K562 (cell line): ENCODE measurements at regions not wholly inside any gene's neighbourhood (a gene's known extent, or its start where the extent isn't known, plus 50 kb on each side); places are given as distances from the start of the nearest gene placed in this dataset.

Source experiments
- ATAC-seq: fragments of 200-7000 bp; cut with Tn5 transposase; 3 replicates; pipeline ENCODE4 v1.9.1; 2020; ENCODE audit warnings: moderate library complexity
- BruUV-seq: library from RNA; stranded (reverse); fragments of 400-500 nt; replicated peaks from 2 replicates; lab custom pipeline; 2021; lab: Mats Ljungman, UMichigan
- CTCF ChIA-PET: fragments of 300-600 bp; formaldehyde crosslinking; extraction: SDS; loops from one replicate; lab custom pipeline; 2021; ENCODE audit warnings: low intra/inter-chr PET ratio; lab: Yijun Ruan, JAX
- POLR2A ChIA-PET: fragments of 300-600, 350-650 bp; sonication (Branson Sonifier 250); formaldehyde crosslinking; extraction: SDS; loops from one replicate; lab custom pipeline; 2021; ENCODE audit warnings: antibody characterized with exemption, inconsistent platforms; lab: Yijun Ruan, JAX
- DNase-seq, 4 experiments: peaks; one replicate each; pipeline versions ENCODE4 v3.0.0 to v3.0.0-alpha.2; 2011 to 2018; ENCODE audit warnings: low spot score in 3 of 4, mixed read lengths in 3 of 4; ENCODE audit errors: extremely low read depth in 1 of 4
- FAIRE-seq: peaks from 2 replicates; lab custom pipeline; 2011; peaks lifted over from hg19 to GRCh38; lab: Jason Lieb, UNC
- H2AFZ ChIP-seq: 2 replicates; pipeline ENCODE4 v1.6.0; 2011; ENCODE audit warnings: low read depth, low read length, control low read depth, inconsistent platforms
- H3K27ac ChIP-seq: fragments of 200-600 bp; 3 replicates; pipeline ENCODE4 v1.8.0; 2011; ENCODE audit warnings: low read depth, mild to moderate bottlenecking, control low read depth, inconsistent platforms, low read length, moderate library complexity, mixed read lengths; ENCODE audit errors: extremely low read depth
- H3K27me3 ChIP-seq, 2 experiments: fragments of 300-600 bp in 1 of 2; 2 replicates in 1 of 2; 3 replicates in 1 of 2; pipeline versions ENCODE4 v1.6.0 to v1.8.0; 2011; ENCODE audit warnings: inconsistent platforms in 2 of 2, low read length in 2 of 2, mild to moderate bottlenecking in 1 of 2, mixed read lengths in 1 of 2, moderate library complexity in 1 of 2; ENCODE audit not compliant: control insufficient read depth in 2 of 2, insufficient read depth in 2 of 2
- H3K36me3 ChIP-seq: fragments of 300-600 bp; 3 replicates; pipeline ENCODE4 v1.8.0; 2011; ENCODE audit warnings: mild to moderate bottlenecking, low read length, inconsistent platforms; ENCODE audit not compliant: control insufficient read depth, insufficient read depth
- H3K4me1 ChIP-seq, 2 experiments: fragments of 200-600 bp in 1 of 2; replicated peaks in 1 of 2; 2 replicates in 1 of 2; 3 replicates in 1 of 2; pipeline versions ENCODE4 v1.5.1 to v1.8.0; 2011; ENCODE audit warnings: inconsistent platforms in 2 of 2, low read length in 2 of 2, mild to moderate bottlenecking in 1 of 2, mixed read lengths in 1 of 2, moderate library complexity in 1 of 2; ENCODE audit not compliant: control insufficient read depth in 2 of 2, insufficient read depth in 2 of 2
- H3K4me2 ChIP-seq: 2 replicates; pipeline ENCODE4 v1.6.1; 2011; ENCODE audit warnings: low read length, control low read depth, inconsistent platforms, mixed read lengths; ENCODE audit not compliant: insufficient read depth
- H3K4me3 ChIP-seq: fragments of 200-600 bp; sonication (generic), shearing (Covaris generic); 2 replicates; pipeline ENCODE4 v1.5.1; 2016; ENCODE audit warnings: control low read depth, inconsistent platforms
- H3K79me2 ChIP-seq: fragments of 200-600 bp; 3 replicates; pipeline ENCODE4 v1.8.0; 2011; ENCODE audit warnings: low read length, inconsistent platforms; ENCODE audit not compliant: control insufficient read depth, insufficient read depth
- H3K9ac ChIP-seq, 2 experiments: 2 replicates each; pipeline versions ENCODE4 v1.6.0 to v1.6.1; 2011; ENCODE audit warnings: low read depth in 2 of 2, low read length in 2 of 2, control low read depth in 1 of 2, inconsistent platforms in 1 of 2, mild to moderate bottlenecking in 1 of 2, mixed read lengths in 1 of 2; ENCODE audit not compliant: insufficient read depth in 1 of 2
- H3K9me1 ChIP-seq: one replicate; pipeline ENCODE4 v1.6.0; 2011; ENCODE audit warnings: inconsistent platforms, mild to moderate bottlenecking, low read length, moderate library complexity; ENCODE audit not compliant: control insufficient read depth, insufficient read depth
- H3K9me3 ChIP-seq: replicated peaks from 2 replicates; pipeline ENCODE4 v1.5.1; 2011; ENCODE audit warnings: low read depth, low read length, inconsistent platforms; ENCODE audit not compliant: control insufficient read depth, insufficient read depth
- H4K20me1 ChIP-seq: replicated peaks from 2 replicates; pipeline ENCODE4 v1.6.1; 2011; ENCODE audit warnings: low read length, inconsistent platforms, mixed read lengths; ENCODE audit not compliant: control insufficient read depth, insufficient read depth
- ARID3B ChIP-seq: fragments of 250-450 bp; sonication (Bioruptor Pico); IDR thresholded peaks from 2 replicates; pipeline ENCODE4 v1.4.0; 2020; ENCODE audit warnings: borderline replicate concordance
- CREB1 ChIP-seq, 2 experiments: sonication (generic) in 1 of 2; formaldehyde crosslinking in 1 of 2; IDR thresholded peaks; 2 replicates each; pipeline versions ENCODE4 v1.6.1 to v1.8.0; 2012 to 2022; ENCODE audit warnings: inconsistent platforms in 1 of 2, mild to moderate bottlenecking in 1 of 2, missing genetic modification reagents in 1 of 2, moderate library complexity in 1 of 2
- CTBP1 ChIP-seq: fragments of 450-650 bp; IDR thresholded peaks from 2 replicates; pipeline ENCODE4 v1.6.1; 2016; ENCODE audit warnings: borderline replicate concordance
- DLX4 ChIP-seq: fragments of 250-450 bp; sonication (Bioruptor Pico); IDR thresholded peaks from 2 replicates; pipeline ENCODE4 v1.6.1; 2021; ENCODE audit warnings: mild to moderate bottlenecking
- ILK ChIP-seq: fragments of 450-650 bp; IDR thresholded peaks from 2 replicates; pipeline ENCODE4 v1.6.1; 2016; ENCODE audit warnings: missing genetic modification characterization, low read depth, mild to moderate bottlenecking, missing compliant biosample characterization, moderate library complexity, borderline replicate concordance
- IRF2 ChIP-seq: sonication (generic); formaldehyde crosslinking; IDR thresholded peaks from 2 replicates; pipeline ENCODE4 v1.8.1; 2022; ENCODE audit warnings: mild to moderate bottlenecking, missing genetic modification reagents
- POLR2A ChIP-seq: fragments of 450-650 bp; conservative IDR thresholded peaks from 2 replicates; pipeline ENCODE4 v1.6.1; 2016
- RBM17 ChIP-seq: fragments of 200-400 bp; formaldehyde crosslinking; IDR thresholded peaks from 2 replicates; pipeline ENCODE4 v1.6.1; 2017; ENCODE audit warnings: low read depth, mild to moderate bottlenecking, low read length, borderline replicate concordance
- RCOR1 ChIP-seq, 2 experiments: IDR thresholded peaks; 2 replicates each; pipeline ENCODE4 v1.6.1; 2012; ENCODE audit warnings: low read depth in 2 of 2, low read length in 2 of 2, borderline replicate concordance in 1 of 2, improper control_type of control experiment in 1 of 2
- RFX1 ChIP-seq: fragments of 450-650 bp; IDR thresholded peaks from 2 replicates; pipeline ENCODE4 v1.6.1; 2016; ENCODE audit warnings: mild to moderate bottlenecking, moderate library complexity
- SIN3B ChIP-seq: fragments of 450-650 bp; IDR thresholded peaks from 2 replicates; pipeline ENCODE4 v1.6.1; 2017; ENCODE audit warnings: low read depth, mild to moderate bottlenecking, moderate library complexity
- TCF3 ChIP-seq: sonication (generic); formaldehyde crosslinking; IDR thresholded peaks from 2 replicates; pipeline ENCODE4 v1.4.0; 2020; ENCODE audit warnings: mild to moderate bottlenecking, missing genetic modification reagents
- ZBTB2 ChIP-seq: fragments of 450-650 bp; IDR thresholded peaks from 2 replicates; pipeline ENCODE4 v1.6.1; 2016; ENCODE audit warnings: antibody characterized with exemption
- ZBTB33 ChIP-seq: sonication (generic); formaldehyde crosslinking; IDR thresholded peaks from 2 replicates; pipeline ENCODE4 v1.8.1; 2023; ENCODE audit warnings: mild to moderate bottlenecking, missing genetic modification reagents
- ZNF165 ChIP-seq: fragments of 250-450 bp; sonication (Bioruptor Pico); IDR thresholded peaks from 2 replicates; pipeline ENCODE4 v1.4.0; 2020; ENCODE audit warnings: borderline replicate concordance
- ZNF232 ChIP-seq: sonication (generic); formaldehyde crosslinking; IDR thresholded peaks from 2 replicates; pipeline ENCODE4 v1.8.0; 2022; ENCODE audit warnings: mild to moderate bottlenecking, missing genetic modification reagents
- ZNF696 ChIP-seq: fragments of 250-450 bp; sonication (Bioruptor Pico); conservative IDR thresholded peaks from 2 replicates; pipeline ENCODE4 v1.4.0; 2020; ENCODE audit warnings: mild to moderate bottlenecking, moderate library complexity
- ZZZ3 ChIP-seq: fragments of 450-650 bp; IDR thresholded peaks from 2 replicates; pipeline ENCODE4 v1.6.1; 2016; ENCODE audit warnings: antibody characterized with exemption, mild to moderate bottlenecking, moderate library complexity
- WGBS: fragments of 100-300 bp; shearing (Covaris generic); methylation state at CpG from one replicate; pipeline ENCODE4 v1.1.6; 2016; ENCODE audit warnings: low coverage, mixed read lengths; ENCODE audit not compliant: insufficient coverage; ENCODE audit errors: missing lambda C conversion rate; 5-methylcytosine and 5-hydroxymethylcytosine counted together
- in situ Hi-C: fragments of 300-500 bp; cut with MboI; formaldehyde crosslinking; loops from 4 replicates; pipeline ENCODE4 v1.15.0; 2018; ENCODE audit warnings: inconsistent platforms, mixed read lengths
- intact Hi-C: fragments of 100-400 bp; cut with micrococcal nuclease; formaldehyde crosslinking; loops from 2 replicates; pipeline ENCODE4 v1.14.2; 2022

- TF ChIP-seq DLX4 (no peak), ZZZ3 (no peak), TCF3 (CRISPR knock-in tag) (no peak), POLR2A (no peak), ZNF232 (CRISPR knock-in tag) (no peak), CTBP1 (no peak), ZBTB2 (no peak), RBM17 (no peak), IRF2 (CRISPR knock-in tag) (no peak), RFX1 (no peak), RCOR1 (IDR thresholded peaks at IDR 0.05; ENCODE audit: borderline replicate concordance in 1 of 2, low read depth in 2 of 2, low read length in 2 of 2) (no peak)
These were observed 95.7 kb upstream of the POU3F3 start (continued) for GRCh38 chr2:104758199-104758620.

GRCh38 chr2:104762031-104762430, 91.9 kb upstream of the POU3F3 start:
- CTCF ChIA-PET, result no interaction called here
- FAIRE-seq, result no peak
- Histone ChIP-seq H2AFZ (no peak overlapping the region), H3K9me1 (no peaks in the 10 kb centered on the region), H3K9ac (no peak overlapping the region), H4K20me1 (no peaks in the 10 kb centered on the region), H3K79me2 (no peaks in the 10 kb centered on the region), H3K27me3 (no peaks in the 10 kb centered on the region), H3K9me3 (no peaks in the 10 kb centered on the region), H3K4me3 (no peak overlapping the region), H3K4me2 (no peak overlapping the region), H3K36me3 (no peaks in the 10 kb centered on the region), H3K4me1 (no peaks in the 10 kb centered on the region), H3K27ac (no peak overlapping the region)
- no peak for DNase-seq
- intact Hi-C loops (no loop called here), in situ Hi-C loops (no loop called here)
- no peak for ATAC-seq
- 0% methylated on average over 8 of the region's 8 CpGs for WGBS
- POLR2A ChIA-PET, result no interaction called here
- no TSS peak for BruUV-seq
- TF ChIP-seq ILK (no peak), ZBTB33 (CRISPR knock-in tag) (no peak), RBM17 (no peak), ARID3B (CRISPR knock-in tag) (no peak), POLR2A (no peak), CREB1 (IDR thresholded peaks at IDR 0.05) (no peak), CREB1 (CRISPR knock-in tag; IDR thresholded peaks at IDR 0.05) (no peak), ZNF696 (CRISPR knock-in tag) (no peak), SIN3B (no peak), ZNF165 (CRISPR knock-in tag) (no peak)
